ENCODE measurements at regions not wholly inside any gene's neighbourhood (a gene's known extent, or its start where the extent isn't known, plus 50 kb on each side); places are given as distances from the start of the nearest gene placed in this dataset.

GRCh38 chr18:39805218-39805617 lies 2149.8 kb upstream of the PIK3C3 start:
- H3K27ac ChIP-seq (replicated peaks; ENCODE audit: low read length), result no peak overlapping the region
- no peak overlapping the region for H3K23ac ChIP-seq (ENCODE audit: low read depth, low read length, poor library complexity)
- H2AFZ ChIP-seq (ENCODE audit: low read length), result no peak overlapping the region
- no peak overlapping the region for H3K14ac ChIP-seq (ENCODE audit: low read length)
- no peak overlapping the region for H4K91ac ChIP-seq (ENCODE audit: low read depth, low read length, poor library complexity)
- no peak overlapping the region for H2BK15ac ChIP-seq (ENCODE audit: low read length)
- H3K18ac ChIP-seq (ENCODE audit: low read length), result no peak overlapping the region
- no peak overlapping the region for H3K4me2 ChIP-seq (ENCODE audit: insufficient read depth, low read length, poor library complexity, severe bottlenecking)
- no peak overlapping the region for H3K4ac ChIP-seq (ENCODE audit: low read length)
- no peaks in the 10 kb centered on the region for H3K4me1 ChIP-seq (ENCODE audit: control insufficient read depth in 2 of 2, insufficient read depth in 1 of 2, low read depth in 1 of 2, low read length in 2 of 2)
- no peak overlapping the region for H2AK5ac ChIP-seq (ENCODE audit: low read depth, low read length)
- H3K9ac ChIP-seq (ENCODE audit: low read depth, low read length, poor library complexity), result no peak overlapping the region
- WGBS, 2 donors (ENCODE audit: extremely low coverage in 2 of 2, insufficient read length in 2 of 2, insufficient replicate concordance in 1 of 2), result no CpG with 5 or more reads among the region's 1 CpG
- H3K9me3 ChIP-seq (replicated peaks in 1 of 2; ENCODE audit: control insufficient read depth in 2 of 2, insufficient read depth in 1 of 2, low read depth in 1 of 2, low read length in 2 of 2), result peaks cover 0 to 16% of the 10 kb centered on the region in 2 donors
- no peak overlapping the region for H2BK5ac ChIP-seq (ENCODE audit: low read length)
- H4K8ac ChIP-seq (ENCODE audit: low read depth, low read length), result no peak overlapping the region
- no peak overlapping the region for H2BK12ac ChIP-seq (ENCODE audit: low read length)
- no peak for DNase-seq (ENCODE audit: low spot score)
- H3K36me3 ChIP-seq (replicated peaks in 1 of 2; ENCODE audit: control insufficient read depth in 2 of 2, insufficient read depth in 2 of 2, low read length in 2 of 2), result peaks cover 0 to 2% of the 10 kb centered on the region in 2 donors
- no peaks in the 10 kb centered on the region for H3K27me3 ChIP-seq (ENCODE audit: control insufficient read depth in 3 of 3, insufficient read depth in 3 of 3, low read depth in 1 of 3, low read length in 3 of 3)
- H3K4me3 ChIP-seq (ENCODE audit: low read length in 2 of 2), result no peak overlapping the region
- no peak overlapping the region for H2BK120ac ChIP-seq (ENCODE audit: low read depth, low read length)
- H3K79me1 ChIP-seq (ENCODE audit: low read depth, low read length), result no peaks in the 10 kb centered on the region

DNA sequence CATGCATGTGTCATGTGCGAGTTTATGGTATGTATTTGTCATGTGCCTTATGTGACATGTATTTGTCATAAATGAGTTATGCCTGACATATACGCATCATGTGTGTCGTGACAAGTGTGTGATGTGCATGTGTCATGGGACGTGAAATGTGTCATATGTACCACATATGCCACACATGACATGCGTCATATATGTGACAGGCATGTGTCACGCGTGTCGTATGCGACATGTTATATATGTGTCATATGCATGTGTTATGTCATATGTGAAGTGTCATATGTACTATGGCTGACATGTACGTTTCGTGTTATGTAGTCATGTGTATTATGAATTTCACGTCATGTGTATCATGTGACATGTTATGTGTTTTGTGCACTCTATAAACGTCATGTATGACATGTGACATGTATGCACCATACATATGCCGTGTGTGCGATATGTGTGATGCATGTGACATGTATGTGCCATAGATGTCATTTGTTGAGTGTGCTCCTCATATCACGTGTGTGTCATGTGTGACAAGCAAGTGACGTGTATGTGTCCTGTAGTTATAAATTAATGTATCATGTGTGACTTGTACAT lies 2152.3 kb upstream of the PIK3C3 start:
- Histone ChIP-seq H2BK12ac (ENCODE audit: low read length) (no peak overlapping the region), H3K79me1 (ENCODE audit: low read depth, low read length) (no peaks in the 10 kb centered on the region), H3K18ac (ENCODE audit: low read length) (no peak overlapping the region), H3K27ac (replicated peaks; ENCODE audit: low read length) (no peak overlapping the region), H4K91ac (ENCODE audit: low read depth, low read length, poor library complexity) (no peak overlapping the region), H2AFZ (ENCODE audit: low read length) (no peak overlapping the region), H4K8ac (ENCODE audit: low read depth, low read length) (no peak overlapping the region), H3K14ac (ENCODE audit: low read length) (no peak overlapping the region), H2BK5ac (ENCODE audit: low read length) (no peak overlapping the region), H3K27me3 (ENCODE audit: control insufficient read depth in 3 of 3, insufficient read depth in 3 of 3, low read depth in 1 of 3, low read length in 3 of 3) (no peaks in the 10 kb centered on the region), H3K4me1 (ENCODE audit: control insufficient read depth in 2 of 2, insufficient read depth in 1 of 2, low read depth in 1 of 2, low read length in 2 of 2) (no peaks in the 10 kb centered on the region), H3K9ac (ENCODE audit: low read depth, low read length, poor library complexity) (peak overlapping the region; percentile 1), H3K9me3 (replicated peaks in 1 of 2; ENCODE audit: control insufficient read depth in 2 of 2, insufficient read depth in 1 of 2, low read depth in 1 of 2, low read length in 2 of 2) (peaks cover 0 to 16% of the 10 kb centered on the region in 2 donors), H3K23ac (ENCODE audit: low read depth, low read length, poor library complexity) (no peak overlapping the region), H3K4me3 (ENCODE audit: low read length in 2 of 2) (no peak overlapping the region), H3K36me3 (replicated peaks in 1 of 2; ENCODE audit: control insufficient read depth in 2 of 2, insufficient read depth in 2 of 2, low read length in 2 of 2) (peaks cover 0 to 2% of the 10 kb centered on the region in 2 donors), H3K4me2 (ENCODE audit: insufficient read depth, low read length, poor library complexity, severe bottlenecking) (no peak overlapping the region), H3K4ac (ENCODE audit: low read length) (no peak overlapping the region), H2AK5ac (ENCODE audit: low read depth, low read length) (no peak overlapping the region), H2BK15ac (ENCODE audit: low read length) (no peak overlapping the region), H2BK120ac (ENCODE audit: low read depth, low read length) (no peak overlapping the region)
- no peak for DNase-seq (ENCODE audit: low spot score)
- WGBS, 2 donors (ENCODE audit: extremely low coverage in 2 of 2, insufficient read length in 2 of 2, insufficient replicate concordance in 1 of 2), result no CpG with 5 or more reads among the region's 17 CpGs

GRCh38 chr18:39801848-39802247 lies 2153.2 kb upstream of the PIK3C3 start:
- Histone ChIP-seq H2BK12ac (ENCODE audit: low read length) (no peak overlapping the region), H3K4ac (ENCODE audit: low read length) (no peak overlapping the region), H3K18ac (ENCODE audit: low read length) (no peak overlapping the region), H2BK120ac (ENCODE audit: low read depth, low read length) (no peak overlapping the region), H3K27me3 (ENCODE audit: control insufficient read depth in 3 of 3, insufficient read depth in 3 of 3, low read depth in 1 of 3, low read length in 3 of 3) (no peaks in the 10 kb centered on the region), H3K79me1 (ENCODE audit: low read depth, low read length) (no peaks in the 10 kb centered on the region), H3K27ac (replicated peaks; ENCODE audit: low read length) (no peak overlapping the region), H4K8ac (ENCODE audit: low read depth, low read length) (no peak overlapping the region), H2AFZ (ENCODE audit: low read length) (no peak overlapping the region), H3K4me2 (ENCODE audit: insufficient read depth, low read length, poor library complexity, severe bottlenecking) (no peak overlapping the region), H3K23ac (ENCODE audit: low read depth, low read length, poor library complexity) (peak overlapping the region; percentile 0), H2BK5ac (ENCODE audit: low read length) (no peak overlapping the region), H3K9ac (ENCODE audit: low read depth, low read length, poor library complexity) (no peak overlapping the region), H3K36me3 (replicated peaks in 1 of 2; ENCODE audit: control insufficient read depth in 2 of 2, insufficient read depth in 2 of 2, low read length in 2 of 2) (peaks cover 0 to 2% of the 10 kb centered on the region in 2 donors), H2AK5ac (ENCODE audit: low read depth, low read length) (no peak overlapping the region), H2BK15ac (ENCODE audit: low read length) (no peak overlapping the region), H3K4me3 (ENCODE audit: low read length in 2 of 2) (no peak overlapping the region), H3K14ac (ENCODE audit: low read length) (no peak overlapping the region), H3K4me1 (ENCODE audit: control insufficient read depth in 2 of 2, insufficient read depth in 1 of 2, low read depth in 1 of 2, low read length in 2 of 2) (no peaks in the 10 kb centered on the region), H3K9me3 (replicated peaks in 1 of 2; ENCODE audit: control insufficient read depth in 2 of 2, insufficient read depth in 1 of 2, low read depth in 1 of 2, low read length in 2 of 2) (peaks cover 0 to 16% of the 10 kb centered on the region in 2 donors), H4K91ac (ENCODE audit: low read depth, low read length, poor library complexity) (no peak overlapping the region)
- DNase-seq (ENCODE audit: low spot score), result no peak
- no CpG with 5 or more reads among the region's 9 CpGs for WGBS, 2 donors (ENCODE audit: extremely low coverage in 2 of 2, insufficient read length in 2 of 2, insufficient replicate concordance in 1 of 2)

GRCh38 chr18:39801010-39801409 lies 2154.0 kb upstream of the PIK3C3 start:
- Histone ChIP-seq H2BK15ac (ENCODE audit: low read length) (no peak overlapping the region), H3K4me1 (ENCODE audit: control insufficient read depth in 2 of 2, insufficient read depth in 1 of 2, low read depth in 1 of 2, low read length in 2 of 2) (peaks cover 0 to 3% of the 10 kb centered on the region in 2 donors), H3K79me1 (ENCODE audit: low read depth, low read length) (no peaks in the 10 kb centered on the region), H3K18ac (ENCODE audit: low read length) (no peak overlapping the region), H2BK120ac (ENCODE audit: low read depth, low read length) (no peak overlapping the region), H2AFZ (ENCODE audit: low read length) (no peak overlapping the region), H3K9me3 (replicated peaks in 1 of 2; ENCODE audit: control insufficient read depth in 2 of 2, insufficient read depth in 1 of 2, low read depth in 1 of 2, low read length in 2 of 2) (peaks cover 0 to 16% of the 10 kb centered on the region in 2 donors), H2BK5ac (ENCODE audit: low read length) (no peak overlapping the region), H2AK5ac (ENCODE audit: low read depth, low read length) (no peak overlapping the region), H3K23ac (ENCODE audit: low read depth, low read length, poor library complexity) (no peak overlapping the region), H3K27ac (replicated peaks; ENCODE audit: low read length) (no peak overlapping the region), H3K36me3 (replicated peaks in 1 of 2; ENCODE audit: control insufficient read depth in 2 of 2, insufficient read depth in 2 of 2, low read length in 2 of 2) (peaks cover 0 to 2% of the 10 kb centered on the region in 2 donors), H3K14ac (ENCODE audit: low read length) (no peak overlapping the region), H3K9ac (ENCODE audit: low read depth, low read length, poor library complexity) (no peak overlapping the region), H3K4me3 (ENCODE audit: low read length in 2 of 2) (no peak overlapping the region), H4K91ac (ENCODE audit: low read depth, low read length, poor library complexity) (no peak overlapping the region), H3K4ac (ENCODE audit: low read length) (no peak overlapping the region), H3K4me2 (ENCODE audit: insufficient read depth, low read length, poor library complexity, severe bottlenecking) (no peak overlapping the region), H3K27me3 (ENCODE audit: control insufficient read depth in 3 of 3, insufficient read depth in 3 of 3, low read depth in 1 of 3, low read length in 3 of 3) (no peaks in the 10 kb centered on the region), H2BK12ac (ENCODE audit: low read length) (no peak overlapping the region), H4K8ac (ENCODE audit: low read depth, low read length) (no peak overlapping the region)
- no CpG with 5 or more reads among the region's 15 CpGs for WGBS, 2 donors (ENCODE audit: extremely low coverage in 2 of 2, insufficient read length in 2 of 2, insufficient replicate concordance in 1 of 2)
- DNase-seq (ENCODE audit: low spot score), result no peak

Data from neuronal stem cell (in vitro differentiated cells).